HS-27A (cell line): ENCODE measurements at regions not wholly inside any gene's neighbourhood (a gene's known extent, or its start where the extent isn't known, plus 50 kb on each side); places are given as distances from the start of the nearest gene placed in this dataset.

Source experiments
- DNase-seq: peaks from one replicate; pipeline ENCODE4 v3.0.0-alpha.2; 2012; ENCODE audit warnings: low read depth, missing footprints

DNA sequence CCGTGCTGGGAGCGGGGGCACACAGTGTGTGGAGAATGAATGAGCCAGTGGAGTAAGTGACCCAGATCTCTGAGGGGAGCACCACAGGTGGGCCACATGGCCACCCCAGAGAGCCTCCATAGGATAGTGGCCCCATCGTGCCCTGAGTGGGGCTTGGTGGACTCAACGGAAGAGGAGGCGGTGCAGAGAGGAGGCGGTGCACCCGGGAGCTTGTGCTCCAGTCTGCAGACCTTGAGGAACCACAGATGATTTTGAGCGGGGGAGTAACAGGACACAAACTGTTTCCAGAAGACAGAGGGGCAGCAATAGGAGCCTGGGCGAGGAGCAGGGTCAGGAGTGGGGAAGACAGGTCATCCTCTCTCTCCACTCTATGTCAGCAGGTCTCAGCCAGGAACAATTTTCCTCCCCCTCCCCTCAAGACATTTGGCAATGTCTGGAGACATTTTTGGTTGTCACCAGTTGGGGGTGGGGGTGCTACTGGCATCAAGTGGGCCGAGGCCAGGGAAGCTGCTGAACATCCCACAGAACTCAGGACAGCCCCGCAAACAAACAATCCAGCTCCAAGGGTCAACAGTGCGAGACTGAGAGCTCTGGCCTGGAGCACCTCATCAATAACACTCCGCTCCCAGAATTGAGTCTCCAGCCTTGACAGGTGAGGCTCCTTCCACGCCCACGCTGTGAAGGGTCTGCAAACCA, 182.2 kb downstream of the USP12 start:
- DNase-seq = no peak

DNA sequence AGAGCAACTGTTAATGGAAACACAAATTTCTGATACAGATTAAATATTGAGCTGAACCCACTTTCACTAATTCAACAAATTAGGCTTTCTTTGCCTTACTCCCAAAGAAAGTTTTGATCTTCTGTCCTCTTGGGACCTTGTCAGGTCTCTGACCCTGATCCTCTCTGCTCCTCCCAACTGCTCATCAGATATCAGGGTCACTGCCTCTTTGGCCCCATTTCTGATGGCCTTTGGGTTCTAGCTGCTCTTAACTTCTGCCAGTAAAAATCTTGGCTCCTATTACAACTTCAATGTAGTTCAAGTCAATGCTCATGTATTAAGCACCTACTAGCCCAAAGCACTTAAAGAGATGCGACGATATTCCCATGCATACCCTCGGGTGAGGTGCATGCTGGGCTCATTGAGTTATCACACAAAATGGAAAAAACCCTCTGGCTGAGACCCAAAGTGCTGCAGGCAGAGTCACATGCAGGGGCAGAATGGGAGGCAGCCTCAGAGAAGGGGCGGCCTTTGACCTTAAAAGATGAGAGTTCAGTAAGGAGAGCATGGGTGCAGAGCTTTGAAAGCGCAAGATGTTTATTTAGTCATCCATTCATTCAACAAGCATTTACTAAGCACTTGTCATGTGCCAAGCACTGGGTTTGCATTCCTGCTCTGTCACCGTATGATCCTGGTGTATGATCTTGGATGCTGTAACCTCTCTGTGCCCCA, 183.4 kb downstream of the USP12 start:
- DNase-seq = no peak

DNA sequence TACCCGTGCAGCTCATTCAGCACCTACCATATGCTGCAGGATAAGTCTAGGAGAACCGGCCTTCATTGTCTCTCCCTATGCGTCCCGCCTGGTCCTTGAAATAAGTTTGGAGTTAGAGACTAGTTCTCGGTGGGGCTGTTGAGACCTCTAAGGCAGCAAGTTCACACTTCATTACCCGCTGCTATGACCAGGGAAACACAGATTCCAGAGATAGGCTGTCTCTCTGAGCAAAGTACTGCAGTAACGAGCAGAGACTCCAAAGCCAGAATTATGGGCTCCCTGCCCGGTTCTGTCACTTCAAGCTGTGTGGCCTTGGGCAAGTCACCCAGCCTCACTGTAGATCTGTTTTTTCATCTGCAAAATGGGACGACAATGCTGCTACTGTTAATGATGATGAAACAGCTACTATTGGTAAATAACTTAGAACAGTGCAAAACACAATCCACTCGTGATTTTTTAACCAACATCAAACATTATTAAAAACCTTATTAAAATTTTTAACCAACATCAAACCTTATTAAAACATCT, 184.1 kb downstream of the USP12 start:
- no peak for DNase-seq

DNA sequence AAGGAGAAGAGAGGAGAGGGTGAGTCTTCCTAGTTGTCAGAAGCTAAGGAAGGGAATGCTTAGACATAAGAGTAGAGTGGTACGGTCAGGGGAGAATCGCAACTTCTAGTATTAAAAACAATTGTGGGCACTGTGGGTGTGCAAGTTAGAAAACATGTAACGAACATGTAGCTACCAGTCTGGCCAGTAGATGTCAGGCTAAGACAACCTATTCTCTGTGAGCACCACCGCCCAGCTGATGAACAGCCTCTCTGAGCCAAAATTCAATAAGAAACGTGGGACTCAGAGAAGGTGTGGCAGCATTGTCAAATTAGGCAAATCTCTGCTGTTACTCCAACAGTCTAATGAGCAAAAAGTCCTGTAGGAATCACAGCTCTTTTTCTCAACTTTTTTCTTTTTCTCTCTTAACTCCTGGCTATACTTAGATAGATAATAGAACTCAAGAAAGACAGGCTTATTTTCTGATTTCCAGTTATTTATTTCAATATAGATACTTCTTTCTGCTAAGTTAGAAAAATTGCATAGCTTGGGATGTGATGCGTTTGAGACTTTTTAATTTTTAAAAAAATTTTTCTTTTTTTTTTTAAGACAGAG, 186.2 kb downstream of the USP12 start:
- peak; percentile 40 for DNase-seq

DNA sequence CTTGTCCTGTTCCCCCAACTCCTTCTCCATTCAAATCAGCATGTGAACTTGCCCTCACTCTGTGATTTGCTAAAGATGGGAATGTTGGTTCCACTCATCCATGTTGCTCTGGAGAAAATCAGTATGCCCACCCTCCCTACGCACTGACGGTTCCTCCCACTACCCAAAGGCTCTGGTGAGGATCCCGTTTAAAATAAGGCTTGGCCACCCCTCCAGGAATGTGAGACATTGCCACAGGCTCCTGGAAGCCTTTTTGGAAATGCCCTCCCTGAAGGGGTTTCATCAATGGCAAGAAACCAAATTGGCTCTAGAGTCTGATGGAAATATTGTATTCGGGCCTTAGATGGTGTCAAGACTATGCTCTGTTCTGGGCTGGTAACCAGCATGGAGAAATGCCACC, 187.3 kb downstream of the USP12 start:
- no peak for DNase-seq

DNA sequence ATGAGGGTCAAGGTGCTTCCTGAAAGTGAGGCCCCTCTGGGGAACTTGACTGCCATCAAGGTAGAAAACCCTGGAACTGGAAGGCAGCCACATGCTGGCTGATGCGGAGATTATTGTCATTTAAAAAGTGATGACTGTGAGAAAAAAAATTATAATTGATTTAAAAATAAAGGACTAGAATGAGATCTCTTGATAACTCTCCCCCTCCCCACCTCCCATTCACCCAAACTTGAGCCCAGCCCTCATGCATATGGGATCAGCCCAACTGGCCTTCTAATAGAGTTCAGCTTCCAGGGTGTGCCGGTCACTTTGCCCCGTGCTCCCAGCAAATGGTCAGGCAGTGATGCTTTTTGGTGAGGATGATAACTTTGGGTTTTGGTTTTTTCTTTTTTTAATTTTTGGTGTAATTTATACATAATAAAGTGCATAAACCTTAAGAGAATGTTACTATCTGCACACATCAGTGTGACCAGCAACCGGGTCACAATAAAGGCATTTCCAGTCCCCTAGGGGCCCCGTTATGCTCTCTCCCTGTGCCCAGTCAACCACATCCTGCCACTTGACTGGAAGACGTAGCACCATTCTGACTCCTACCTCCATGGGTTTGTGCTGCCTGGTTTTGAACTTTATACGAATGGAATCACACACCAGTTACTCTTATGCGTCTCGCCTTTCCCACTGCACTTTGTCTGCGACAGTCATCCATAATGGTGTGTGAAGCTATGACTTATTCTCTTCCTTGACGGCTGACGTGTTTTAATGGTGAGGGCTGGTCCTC, 187.9 kb downstream of the USP12 start:
- DNase-seq = no peak

DNA sequence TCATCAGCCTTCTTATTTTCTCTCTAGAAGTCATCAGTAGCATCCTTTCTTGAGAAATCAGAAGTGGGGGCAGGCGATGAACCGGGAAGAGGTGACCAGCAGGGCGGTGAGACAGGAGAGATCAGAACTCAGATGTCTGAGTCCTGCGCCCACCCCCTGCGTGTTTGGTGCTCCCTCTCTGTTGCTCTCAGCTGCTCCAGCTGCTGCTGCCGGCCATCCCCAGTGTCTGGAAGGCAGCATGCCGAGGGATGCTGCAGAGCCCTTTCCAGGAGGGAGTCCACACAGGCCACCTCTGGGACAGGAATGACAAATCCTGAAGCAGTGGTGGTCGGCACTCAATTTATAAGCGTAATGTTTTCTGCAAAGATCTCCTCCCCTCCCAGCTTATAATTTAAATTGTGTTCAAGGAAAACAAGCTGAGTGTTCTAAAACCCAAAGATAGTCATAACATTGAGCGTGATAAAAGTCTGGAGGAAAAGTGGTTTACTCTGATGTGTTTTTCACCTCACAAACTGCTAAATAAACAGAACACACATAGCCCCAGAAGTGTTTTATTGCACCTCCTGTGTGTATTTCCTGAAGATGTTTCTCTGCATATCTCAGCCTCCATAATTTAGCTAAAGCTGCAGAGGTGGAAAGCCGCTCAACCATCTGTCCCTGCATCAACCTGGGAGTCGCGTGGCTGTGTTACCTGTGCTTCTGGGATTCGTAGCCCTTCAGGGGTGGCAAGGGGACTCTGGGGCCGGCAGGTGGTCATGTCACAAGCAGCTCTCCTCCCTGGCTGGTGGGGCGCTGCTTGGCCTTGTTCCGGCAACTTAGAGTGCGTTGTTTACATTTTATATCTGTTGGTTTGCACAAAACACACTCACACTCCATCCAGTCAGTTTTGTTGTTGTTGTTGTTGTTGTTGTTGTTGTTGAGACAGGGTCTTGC, 191.2 kb downstream of the USP12 start:
- DNase-seq = no peak

DNA sequence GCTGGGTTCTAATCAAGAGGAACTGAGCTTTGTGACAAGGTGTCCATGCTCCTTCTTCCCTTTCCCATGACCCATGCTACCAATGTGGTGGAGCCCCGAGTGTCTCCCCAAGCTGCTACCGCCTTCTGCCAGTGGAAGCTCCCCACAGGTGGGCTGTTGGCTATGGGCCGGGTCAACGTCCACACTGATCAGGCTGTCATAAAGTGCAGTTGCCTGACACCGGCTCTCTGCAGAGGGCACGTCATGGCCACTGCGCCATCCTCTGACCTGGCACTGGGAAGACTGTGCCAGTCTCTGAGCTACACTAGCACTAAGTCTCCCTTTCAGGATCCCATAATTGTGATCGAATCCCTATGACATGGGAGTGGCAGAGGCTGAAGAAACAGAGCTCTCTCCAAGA, 192.3 kb downstream of the USP12 start:
- DNase-seq = no peak

DNA sequence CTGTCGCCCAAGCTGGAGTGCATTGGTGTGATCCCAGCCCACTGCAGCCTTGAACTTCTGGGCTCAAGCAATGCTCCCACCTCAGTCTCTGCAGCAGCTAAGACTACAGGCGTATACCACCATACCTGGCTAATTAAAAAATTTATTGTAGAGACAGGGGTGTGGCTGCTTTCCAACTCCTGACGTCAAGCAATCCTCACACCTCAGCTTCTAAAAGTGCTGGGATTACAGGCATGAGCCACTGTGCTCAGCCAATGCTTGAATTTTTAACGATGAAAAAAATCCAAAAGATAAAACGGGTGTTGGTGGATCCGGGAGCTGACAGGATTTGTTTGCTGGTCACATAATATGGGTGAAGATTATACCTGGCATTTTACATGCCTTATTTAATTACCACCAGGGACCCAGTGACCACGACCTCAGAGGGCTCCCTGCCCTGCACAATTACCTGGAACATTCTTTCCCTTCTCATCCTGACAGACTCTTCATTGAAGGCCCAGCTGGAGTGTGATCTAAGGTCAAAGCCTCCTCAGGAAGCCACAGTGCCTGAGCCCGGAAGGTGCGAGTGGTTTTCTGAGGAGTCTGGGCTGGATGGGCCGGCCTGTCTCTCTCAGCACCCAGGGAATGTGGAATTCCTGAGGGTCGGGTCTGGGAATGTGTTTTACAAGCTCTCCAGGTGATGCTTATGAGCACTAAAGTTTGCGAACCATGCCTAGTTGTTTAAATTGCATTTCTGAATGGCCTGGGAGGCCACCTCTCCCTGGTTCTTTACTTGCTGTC, 193.3 kb downstream of the USP12 start:
- DNase-seq = no peak

DNA sequence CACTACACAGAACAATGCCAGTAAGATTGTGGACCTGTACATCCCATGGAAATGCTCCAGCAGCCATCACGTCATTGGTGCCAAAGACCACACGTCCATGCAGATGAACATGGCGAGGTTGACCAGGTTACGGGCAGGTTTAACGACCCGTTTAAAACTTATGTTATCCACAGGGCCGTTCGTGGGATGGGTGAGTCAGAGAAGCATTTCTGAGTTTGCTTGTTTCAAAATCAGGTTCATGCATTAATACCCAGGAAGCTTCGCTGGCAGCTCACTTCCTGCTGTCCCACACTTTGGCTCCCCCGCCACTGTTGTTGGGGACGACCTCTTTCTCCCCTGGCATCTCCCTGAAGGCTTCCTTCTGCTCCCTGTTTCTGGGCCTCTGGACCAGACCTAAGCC, 194.1 kb downstream of the USP12 start:
- DNase-seq = no peak

DNA sequence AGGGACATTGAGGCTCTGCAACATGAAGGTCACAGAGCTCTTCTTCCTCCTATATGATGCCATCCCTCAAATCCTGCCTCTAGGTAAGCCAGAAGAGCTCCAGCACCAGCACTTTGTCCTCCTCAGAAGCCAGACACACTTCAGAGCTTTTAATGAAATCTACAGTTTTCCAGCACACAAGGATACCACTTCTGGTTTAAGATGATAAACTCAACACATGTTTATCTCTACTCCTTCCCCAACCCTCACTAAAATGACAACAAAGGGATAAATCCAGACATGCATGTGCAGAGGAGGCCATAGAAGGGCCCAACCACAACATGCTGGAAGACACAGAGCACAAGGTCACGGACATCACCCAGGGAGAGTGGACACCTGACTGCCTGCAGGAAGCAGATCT, 195.3 kb downstream of the USP12 start:
- no peak for DNase-seq

DNA sequence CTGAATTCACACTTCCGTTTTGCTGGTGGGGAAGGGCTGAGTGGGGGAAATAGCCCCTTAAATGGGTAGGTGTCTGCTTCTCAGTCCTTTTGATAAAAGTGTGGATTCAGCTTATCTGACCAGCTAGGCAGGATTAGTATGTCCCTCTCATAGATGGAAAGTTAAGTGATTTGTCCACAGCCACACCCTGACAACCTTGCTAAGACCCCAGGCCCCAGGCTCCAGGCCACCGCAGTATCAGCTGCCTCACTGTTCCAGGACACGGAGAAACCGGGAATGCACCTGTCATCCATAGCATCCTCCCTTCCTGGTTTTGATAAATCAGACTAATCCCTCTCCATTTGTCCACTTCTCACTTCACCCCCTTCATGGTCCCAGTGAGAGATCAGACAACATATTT, 197.7 kb downstream of the USP12 start:
- no peak for DNase-seq

DNA sequence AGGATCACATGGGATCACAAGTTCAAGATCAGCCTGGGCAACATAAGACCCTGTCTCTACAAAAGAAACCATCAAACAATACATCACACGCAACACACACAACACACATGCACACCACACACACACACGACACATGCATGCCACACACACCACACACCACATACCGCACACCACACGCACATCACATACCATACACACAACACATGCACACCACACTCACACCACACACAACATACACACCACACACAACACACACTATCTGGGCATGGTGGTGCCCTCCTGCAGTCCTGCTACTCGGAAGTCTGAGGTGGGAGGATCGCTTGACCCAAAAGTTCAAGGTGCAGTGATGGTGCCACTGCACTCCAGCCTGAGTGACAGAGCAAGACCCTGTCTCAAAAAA, 198.3 kb downstream of the USP12 start:
- no peak for DNase-seq

DNA sequence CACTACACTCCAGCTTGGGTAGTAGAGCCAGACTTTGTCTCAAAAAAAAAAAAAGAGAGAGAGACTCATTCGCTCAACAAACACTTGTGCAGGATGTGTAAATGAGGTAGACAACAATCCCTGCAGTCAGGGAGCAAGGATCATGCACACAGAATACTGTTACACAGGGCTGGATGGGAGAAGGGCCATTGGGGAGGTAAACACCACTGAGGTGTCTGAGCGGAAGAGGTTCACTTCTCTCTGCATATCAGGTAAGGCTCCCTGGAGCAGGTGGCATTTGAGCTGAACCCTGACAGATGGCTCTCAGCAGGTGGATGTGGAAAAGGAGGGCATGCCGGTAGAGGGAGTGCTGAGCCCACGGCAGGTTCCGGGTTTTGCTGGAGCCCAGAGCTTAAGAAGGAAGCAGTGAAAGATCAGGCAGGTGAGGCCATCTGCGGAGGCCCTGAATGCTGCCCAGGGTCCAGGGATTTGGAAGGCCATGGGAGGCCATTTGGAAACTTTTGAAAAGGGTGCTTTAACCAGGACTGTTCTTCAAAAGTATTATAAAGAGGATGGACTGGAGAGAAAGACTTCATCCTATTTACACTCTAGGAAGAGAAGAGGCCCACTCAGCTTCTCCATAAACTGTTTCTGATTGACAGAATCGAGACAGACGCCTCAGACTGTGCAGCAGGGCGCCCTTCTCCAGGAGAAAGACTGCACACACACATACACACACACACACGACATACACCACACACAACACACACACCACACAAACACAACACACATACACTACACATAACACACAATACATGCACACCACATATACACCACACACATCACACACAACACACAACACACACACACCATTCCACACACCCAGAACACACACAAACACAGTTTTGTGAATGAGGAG, 199.4 kb downstream of the USP12 start:
- no peak for DNase-seq

DNA sequence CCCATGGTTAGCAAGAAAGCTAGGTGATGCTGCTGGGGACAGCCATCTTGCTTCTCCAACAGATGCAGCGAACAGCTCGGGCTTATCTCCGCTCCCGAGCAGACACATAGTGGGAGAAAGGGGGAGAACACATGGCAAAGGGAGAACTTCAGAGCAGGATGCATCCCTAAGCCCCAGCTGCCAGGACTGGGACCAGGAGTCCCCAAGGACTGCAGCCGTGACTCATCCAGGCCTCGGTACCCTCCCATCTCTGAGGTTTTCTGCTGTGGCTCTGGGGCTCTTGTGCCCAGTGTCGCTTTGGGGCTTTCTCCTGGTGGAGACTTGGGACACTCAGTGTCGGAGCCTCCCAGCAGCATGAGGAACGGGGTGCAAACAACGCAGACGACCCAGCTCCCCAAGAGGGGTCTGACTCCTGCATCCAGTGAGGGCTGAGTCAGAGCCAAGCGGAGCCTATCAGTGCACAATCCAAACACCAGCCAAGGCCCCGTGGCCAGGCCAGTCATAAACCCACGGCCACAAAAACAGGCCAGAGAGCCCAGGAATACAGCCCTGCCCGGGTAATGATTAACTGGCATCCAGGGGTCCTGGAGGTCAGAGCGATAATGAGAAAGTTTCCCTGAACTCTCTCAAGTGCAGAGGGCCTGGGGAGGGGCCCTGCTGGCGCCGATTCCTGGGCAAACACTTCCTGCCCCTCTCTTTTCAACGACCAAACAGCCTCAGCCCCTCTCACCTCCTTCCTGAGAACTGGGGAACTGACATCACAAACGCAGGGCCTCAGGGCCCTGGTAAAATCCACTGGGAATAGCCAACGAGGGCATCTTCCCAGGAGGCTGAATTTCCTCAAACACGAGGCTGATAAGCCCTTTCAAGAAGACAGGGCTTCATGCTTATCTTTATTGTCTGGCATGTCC, 202.9 kb downstream of the USP12 start:
- DNase-seq = peak; percentile 19

DNA sequence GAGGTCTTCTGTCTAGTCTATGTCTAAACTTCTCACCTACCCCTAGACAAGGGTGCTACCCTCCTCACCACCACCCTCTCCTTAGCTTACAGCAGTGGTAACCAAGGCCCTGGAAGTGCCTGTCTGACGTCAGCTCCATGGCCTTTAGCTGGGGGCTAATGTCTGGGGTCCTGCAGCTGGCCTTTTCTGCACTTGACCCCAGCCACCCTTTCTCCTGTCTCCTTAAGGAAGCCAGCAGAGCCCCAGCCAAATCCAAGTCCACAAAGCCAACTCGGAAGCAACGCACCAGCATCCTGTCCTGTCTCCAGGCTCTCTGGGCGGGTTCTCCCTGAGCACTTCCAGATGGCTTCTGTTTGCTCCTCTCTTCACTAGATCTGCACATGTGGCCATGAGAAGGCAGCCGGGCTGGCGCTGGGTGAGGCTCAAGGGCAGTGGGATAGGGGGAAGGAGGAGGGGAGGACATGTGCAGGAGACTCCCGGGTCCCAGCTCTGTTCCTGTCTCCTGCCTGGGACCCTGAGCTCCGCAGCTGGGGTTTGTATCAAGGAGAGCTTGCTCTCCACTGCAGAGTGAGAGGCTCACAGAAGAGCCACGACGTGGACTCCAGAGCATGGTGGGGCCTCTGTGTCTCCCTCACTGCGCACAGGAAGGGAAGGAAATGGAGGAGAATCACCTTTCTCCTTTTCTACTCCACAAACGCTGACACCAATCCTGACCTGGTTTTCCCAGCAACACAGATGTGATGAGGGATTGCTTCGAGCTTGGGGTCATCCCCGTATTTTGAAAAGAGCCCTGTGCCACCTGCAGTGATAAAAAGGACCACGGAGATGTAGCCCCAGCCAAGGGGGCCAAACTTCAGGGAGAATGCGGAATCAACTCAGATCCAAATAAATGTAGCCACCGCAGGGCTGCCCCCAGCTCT, 204.2 kb downstream of the USP12 start:
- no peak for DNase-seq

DNA sequence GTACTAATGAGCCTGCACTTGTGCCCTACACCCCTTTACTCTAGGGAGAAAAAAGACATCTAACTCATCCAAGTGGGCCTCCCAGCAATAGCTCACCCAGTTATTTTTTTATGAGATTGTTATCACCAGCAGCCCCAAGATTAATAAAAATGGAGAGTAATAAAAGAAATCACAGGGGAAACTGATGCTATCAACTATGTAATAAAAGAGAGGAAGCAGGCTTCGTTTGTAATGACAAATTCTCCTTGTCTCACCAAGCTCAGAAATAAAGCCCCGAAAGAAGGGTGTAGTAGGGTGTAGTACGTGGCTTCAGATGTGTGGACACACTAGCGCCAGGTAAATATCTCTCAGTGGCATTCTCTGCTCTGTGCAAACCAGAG, 204.9 kb downstream of the USP12 start:
- DNase-seq = no peak
